Tibial nerve (tissue), 4 donors: ENCODE measurements at regions not wholly inside any gene's neighbourhood (a gene's known extent, or its start where the extent isn't known, plus 50 kb on each side); places are given as distances from the start of the nearest gene placed in this dataset.

Experiments used
- DNase-seq, 2 donors: peaks; one replicate each; pipeline ENCODE4 v3.0.0-alpha.2; 2019; ENCODE audit warnings: low spot score in 2 of 2
- H3K27ac ChIP-seq, 4 donors: fragments of 200-600 bp; sonication (generic) in 3 of 4; one replicate each; pipeline ENCODE4 v1.5.1; 2017 to 2019; ENCODE audit warnings: mild to moderate bottlenecking in 1 of 4
- H3K27me3 ChIP-seq, 2 donors: fragments of 200-600 bp; sonication (generic) in 1 of 2; one replicate each; pipeline versions ENCODE4 v1.5.1 to v1.6.0; 2017 to 2019
- H3K36me3 ChIP-seq, 3 donors: fragments of 200-600 bp; sonication (generic); one replicate each; pipeline ENCODE4 v1.5.1; 2018 to 2019
- H3K4me1 ChIP-seq, 4 donors: fragments of 200-600 bp; sonication (generic) in 3 of 4; one replicate each; pipeline ENCODE4 v1.5.1; 2017 to 2019
- H3K4me3 ChIP-seq, 4 donors: fragments of 200-600 bp; sonication (generic) in 3 of 4; one replicate each; pipeline ENCODE4 v1.5.1; 2017 to 2019; ENCODE audit warnings: mild to moderate bottlenecking in 1 of 4, moderate library complexity in 1 of 4
- H3K9me3 ChIP-seq, 4 donors: fragments of 200-600 bp; sonication (generic) in 3 of 4; one replicate each; pipeline ENCODE4 v1.5.1; 2017 to 2019
- EP300 ChIP-seq, 2 donors: sonication (generic); formaldehyde crosslinking; IDR thresholded peaks; one replicate each; pipeline ENCODE4 v1.6.1; 2017; ENCODE audit warnings: antibody characterized with exemption in 2 of 2, mild to moderate bottlenecking in 1 of 2
- POLR2A ChIP-seq, 2 donors: fragments of 450-650 bp; IDR thresholded peaks; one replicate each; pipeline ENCODE4 v1.6.1; 2017; ENCODE audit warnings: antibody characterized with exemption in 2 of 2, mild to moderate bottlenecking in 2 of 2, moderate library complexity in 2 of 2
- WGBS, 2 donors: methylation state at CpG; one replicate each; pipeline ENCODE4 v1.1.5; 2018; 5-methylcytosine and 5-hydroxymethylcytosine counted together
- TF ChIP-seq, protein P1 (sequence below), 5 experiments: fragments of 200-600 bp in 3 of 5; fragments of 450-650 bp in 2 of 5; sonication (generic) in 3 of 5; IDR thresholded peaks; one replicate each; pipeline ENCODE4 v1.5.1; 2016 to 2019; ENCODE audit warnings: antibody characterized with exemption in 5 of 5, mild to moderate bottlenecking in 3 of 5, moderate library complexity in 2 of 5

DNA sequence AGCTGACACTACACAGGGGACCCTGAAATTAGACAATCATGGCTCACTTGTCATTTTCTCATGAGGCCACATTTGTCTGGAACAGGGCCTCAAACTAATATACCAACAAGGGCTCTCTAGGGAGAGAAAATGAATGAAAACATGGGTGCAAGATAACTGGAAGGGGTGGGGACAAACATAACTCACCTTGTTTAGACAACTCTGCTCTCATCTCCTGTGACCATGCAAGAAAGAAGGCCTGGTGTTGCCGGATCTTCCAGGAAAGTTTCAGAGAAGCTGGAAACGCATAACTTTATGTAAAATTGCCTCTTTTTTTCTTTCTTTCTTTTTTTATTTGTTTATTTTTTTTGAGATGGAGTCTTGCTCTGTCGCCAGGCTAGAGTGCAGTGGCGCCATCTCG is 80.4 kb upstream of the SPRED2 start:
- Histone ChIP-seq H3K36me3 (no peaks in the 10 kb centered on the region), H3K4me3 (no peak overlapping the region), H3K27me3 (no peaks in the 10 kb centered on the region), H3K27ac (no peak overlapping the region), H3K4me1 (no peaks in the 10 kb centered on the region), H3K9me3 (no peaks in the 10 kb centered on the region)
- TF ChIP-seq EP300 (IDR thresholded peaks at IDR 0.05) (no peak), POLR2A (IDR thresholded peaks at IDR 0.05) (no peak)
- TF ChIP-seq, protein P1, sequence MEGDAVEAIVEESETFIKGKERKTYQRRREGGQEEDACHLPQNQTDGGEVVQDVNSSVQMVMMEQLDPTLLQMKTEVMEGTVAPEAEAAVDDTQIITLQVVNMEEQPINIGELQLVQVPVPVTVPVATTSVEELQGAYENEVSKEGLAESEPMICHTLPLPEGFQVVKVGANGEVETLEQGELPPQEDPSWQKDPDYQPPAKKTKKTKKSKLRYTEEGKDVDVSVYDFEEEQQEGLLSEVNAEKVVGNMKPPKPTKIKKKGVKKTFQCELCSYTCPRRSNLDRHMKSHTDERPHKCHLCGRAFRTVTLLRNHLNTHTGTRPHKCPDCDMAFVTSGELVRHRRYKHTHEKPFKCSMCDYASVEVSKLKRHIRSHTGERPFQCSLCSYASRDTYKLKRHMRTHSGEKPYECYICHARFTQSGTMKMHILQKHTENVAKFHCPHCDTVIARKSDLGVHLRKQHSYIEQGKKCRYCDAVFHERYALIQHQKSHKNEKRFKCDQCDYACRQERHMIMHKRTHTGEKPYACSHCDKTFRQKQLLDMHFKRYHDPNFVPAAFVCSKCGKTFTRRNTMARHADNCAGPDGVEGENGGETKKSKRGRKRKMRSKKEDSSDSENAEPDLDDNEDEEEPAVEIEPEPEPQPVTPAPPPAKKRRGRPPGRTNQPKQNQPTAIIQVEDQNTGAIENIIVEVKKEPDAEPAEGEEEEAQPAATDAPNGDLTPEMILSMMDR (IDR thresholded peaks at IDR 0.05) = no peak
- 96% methylated on average over 5 of the region's 5 CpGs for WGBS, 2 donors
- DNase-seq = no peak

GRCh38 chr2:65511306-65511705 is 78.9 kb upstream of the SPRED2 start:
- Histone ChIP-seq H3K27me3 (no peaks in the 10 kb centered on the region), H3K27ac (no peak overlapping the region), H3K4me3 (no peak overlapping the region), H3K36me3 (no peaks in the 10 kb centered on the region), H3K9me3 (no peaks in the 10 kb centered on the region), H3K4me1 (no peaks in the 10 kb centered on the region)
- DNase-seq = no peak
- TF ChIP-seq, protein P1 (IDR thresholded peaks at IDR 0.05) = no peak
- no peak for TF ChIP-seq POLR2A (IDR thresholded peaks at IDR 0.05)
- no peak for TF ChIP-seq EP300 (IDR thresholded peaks at IDR 0.05)
- WGBS, 2 donors = 80 to 90% methylated on average over 2 of the region's 2 CpGs

GRCh38 chr2:65508225-65508624 is 75.8 kb upstream of the SPRED2 start:
- H3K36me3 ChIP-seq = no peaks in the 10 kb centered on the region

DNA sequence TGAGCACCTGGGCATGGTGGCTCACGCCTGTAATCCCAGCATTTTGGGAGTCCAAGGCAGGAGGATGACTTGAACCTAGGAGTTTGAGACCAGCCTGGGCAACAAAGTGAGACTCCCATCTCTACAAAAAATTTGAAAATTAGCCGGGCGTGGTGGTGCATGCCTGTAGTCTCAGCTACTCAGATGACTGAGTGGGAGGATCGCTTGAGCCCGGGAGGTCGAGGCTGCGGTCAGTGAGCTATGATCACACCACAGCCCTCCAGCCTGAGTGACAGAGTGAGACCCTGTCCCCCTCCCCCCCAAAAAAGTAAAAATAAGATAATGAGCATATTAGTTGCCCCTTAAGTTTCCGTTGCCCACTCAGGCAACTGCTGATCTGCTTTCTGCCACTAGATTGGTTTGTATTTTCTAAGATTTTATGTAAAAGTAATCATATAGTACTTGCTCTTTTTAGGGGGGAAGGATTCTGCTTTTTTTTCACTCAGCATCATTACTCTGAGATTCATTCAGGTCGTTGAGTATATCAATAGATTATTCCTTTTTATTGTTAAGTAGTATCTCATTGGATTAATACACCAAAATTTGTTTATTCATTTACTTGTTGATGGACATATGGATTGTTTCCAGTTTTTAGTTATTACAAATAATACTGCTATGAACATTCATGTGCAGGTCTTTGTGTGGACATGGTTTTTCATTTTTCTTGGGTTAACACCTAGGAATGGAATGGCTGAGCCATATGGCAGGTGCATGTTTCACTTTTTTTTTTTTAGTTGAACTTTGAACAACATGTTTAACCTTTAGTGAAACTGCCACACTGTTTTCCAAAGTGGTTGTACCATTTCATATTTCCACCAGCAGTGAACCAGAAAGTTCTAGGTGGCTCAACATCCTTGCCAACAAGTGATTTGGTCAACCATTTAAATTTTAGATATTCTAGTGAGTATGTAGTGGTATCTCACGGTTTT is 75.0 kb upstream of the SPRED2 start:
- Histone ChIP-seq H3K9me3 (no peaks in the 10 kb centered on the region), H3K4me3 (no peak overlapping the region), H3K4me1 (no peaks in the 10 kb centered on the region), H3K36me3 (no peaks in the 10 kb centered on the region), H3K27me3 (no peaks in the 10 kb centered on the region), H3K27ac (no peak overlapping the region)
- DNase-seq = no peak
- 90 to 94% methylated on average over 10 of the region's 10 CpGs for WGBS, 2 donors
- TF ChIP-seq POLR2A (IDR thresholded peaks at IDR 0.05) (no peak), EP300 (IDR thresholded peaks at IDR 0.05) (no peak)
- TF ChIP-seq, protein P1 (IDR thresholded peaks at IDR 0.05) = no peak

More at GRCh38 chr2:65508225-65508624, 75.8 kb upstream of the SPRED2 start:
- DNase-seq = no peak
- TF ChIP-seq EP300 (IDR thresholded peaks at IDR 0.05) (no peak), POLR2A (IDR thresholded peaks at IDR 0.05) (no peak)
- TF ChIP-seq, protein P1 (IDR thresholded peaks at IDR 0.05) = no peak
- no peaks in the 10 kb centered on the region for H3K4me1 ChIP-seq
- no peak overlapping the region for H3K27ac ChIP-seq
- H3K27me3 ChIP-seq = no peaks in the 10 kb centered on the region
- 100% methylated on average over 1 of the region's 1 CpG for WGBS, 2 donors
- H3K9me3 ChIP-seq = no peaks in the 10 kb centered on the region
- H3K4me3 ChIP-seq = no peak overlapping the region
